ENCODE measurements at regions not wholly inside any gene's neighbourhood (a gene's known extent, or its start where the extent isn't known, plus 50 kb on each side); places are given as distances from the start of the nearest gene placed in this dataset.

- DNase-seq (ENCODE audit: insufficient read length, low spot score) (no peak), FAIRE-seq (no peak)
- TF ChIP-seq CTCF (IDR thresholded peaks at IDR 0.05; ENCODE audit: insufficient read depth, missing control alignments): no peak
Measured at GRCh38 chr12:60052483-60052882, 456.7 kb downstream of the SLC16A7 start.

GRCh38 chr12:60059180-60059579, 463.4 kb downstream of the SLC16A7 start:
- DNase-seq (ENCODE audit: insufficient read length, low spot score) (no peak), FAIRE-seq (no peak)
- no peak for TF ChIP-seq CTCF (IDR thresholded peaks at IDR 0.05; ENCODE audit: insufficient read depth, missing control alignments)

GRCh38 chr12:60066655-60067054, 470.8 kb downstream of the SLC16A7 start:
- no peak for DNase-seq (ENCODE audit: insufficient read length, low spot score)
- no peak for FAIRE-seq
- no peak for TF ChIP-seq CTCF (IDR thresholded peaks at IDR 0.05; ENCODE audit: insufficient read depth, missing control alignments)

- FAIRE-seq: no peak
- no peak for TF ChIP-seq CTCF (IDR thresholded peaks at IDR 0.05; ENCODE audit: insufficient read depth, missing control alignments)
- no peak for DNase-seq (ENCODE audit: insufficient read length, low spot score)
Measured at GRCh38 chr12:60070552-60070951, 474.7 kb downstream of the SLC16A7 start.

GRCh38 chr12:60071759-60072191, 475.9 kb downstream of the SLC16A7 start:
- no peak for FAIRE-seq
- no peak for DNase-seq (ENCODE audit: insufficient read length, low spot score)
- TF ChIP-seq CTCF (IDR thresholded peaks at IDR 0.05; ENCODE audit: insufficient read depth, missing control alignments): no peak

- no peak for FAIRE-seq
- no peak for TF ChIP-seq CTCF (IDR thresholded peaks at IDR 0.05; ENCODE audit: insufficient read depth, missing control alignments)
- no peak for DNase-seq (ENCODE audit: insufficient read length, low spot score)
Measured at GRCh38 chr12:60072911-60073310, 477.1 kb downstream of the SLC16A7 start.

GRCh38 chr12:60075091-60075490, 479.3 kb downstream of the SLC16A7 start:
- DNase-seq (ENCODE audit: insufficient read length, low spot score): no peak
- FAIRE-seq: no peak

More at GRCh38 chr12:60075091-60075490, 479.3 kb downstream of the SLC16A7 start:
- TF ChIP-seq CTCF (IDR thresholded peaks at IDR 0.05; ENCODE audit: insufficient read depth, missing control alignments): no peak
